ENCODE measurements at regions not wholly inside any gene's neighbourhood (a gene's known extent, or its start where the extent isn't known, plus 50 kb on each side); places are given as distances from the start of the nearest gene placed in this dataset.
"Not testable (repeated sequence)": the region's sequence is repeated elsewhere in the genome, so short reads cannot be mapped to it uniquely, and the experiment has no call there.

DNA sequence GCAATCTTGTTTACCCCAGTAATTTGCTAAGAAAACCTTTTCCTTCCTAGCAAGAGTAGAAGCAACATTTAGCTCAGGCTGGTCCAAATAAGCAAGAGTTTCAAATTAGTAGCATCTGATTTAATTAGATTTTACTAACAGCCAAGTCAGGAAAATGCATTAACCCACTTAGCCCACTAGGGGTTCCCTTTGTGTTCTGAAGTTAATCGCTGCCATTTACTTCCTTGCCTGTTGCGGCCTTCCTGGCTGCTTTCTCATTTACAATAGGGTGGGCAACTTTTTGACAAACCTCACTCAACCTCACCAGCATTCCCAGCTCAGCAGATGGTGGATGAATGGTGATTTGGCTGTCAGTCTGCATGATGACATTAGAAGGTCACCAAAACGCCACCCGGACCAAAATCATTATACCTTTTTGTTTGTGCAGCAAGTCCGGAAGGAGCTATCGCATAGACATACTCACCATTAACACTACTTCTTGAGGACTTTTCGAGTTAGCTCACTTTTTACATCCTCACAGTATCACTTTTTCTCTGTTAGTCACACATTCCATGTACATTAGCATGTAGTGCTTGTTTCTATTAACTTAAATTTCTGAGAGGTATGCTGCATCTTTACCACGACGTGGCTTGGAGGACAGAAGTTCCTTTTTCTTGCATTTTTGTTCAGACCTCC, 101.5 kb upstream of the SETBP1 start:
- Mint-ChIP-seq H3K4me1 (ENCODE audit: insufficient read depth, unreplicated experiment) (peaks cover 13% of the 10 kb centered on the region), H3K27me3 (ENCODE audit: insufficient read depth, unreplicated experiment) (no peaks in the 10 kb centered on the region), H3K36me3 (ENCODE audit: insufficient read depth, unreplicated experiment) (no peaks in the 10 kb centered on the region), H3K4me3 (ENCODE audit: unreplicated experiment) (no peak overlapping the region), H3K9me3 (ENCODE audit: unreplicated experiment) (peaks cover 5% of the 10 kb centered on the region), H3K27ac (ENCODE audit: low read depth, unreplicated experiment) (no peak overlapping the region)
- no TSS peak for BruUV-seq (replicated peaks)
- ChIA-PET CTCF (interaction anchor here (0.6 to 1.7 kb wide), 16 partner anchors 9 to 805 kb away, joined by 3 to 8 read pairs (median 4); no protein-coding TSS in a partner anchor), POLR2A (interaction anchor here (0.7 to 1.5 kb wide), 4 partner anchors 10 to 22 kb away, joined by 3 to 4 read pairs (median 3); no protein-coding TSS in a partner anchor)
- peak; percentile 53 for DNase-seq (ENCODE audit: unreplicated experiment)
- intact Hi-C loops (cut with micrococcal nuclease) = loop anchor here (1.0 to 2.0 kb wide), 3 partner anchors 100 to 633 kb away; no protein-coding TSS in a partner anchor
- TF ChIP-seq CTCF (IDR thresholded peaks at IDR 0.05; ENCODE audit: unreplicated experiment) = peak; percentile 59

DNA sequence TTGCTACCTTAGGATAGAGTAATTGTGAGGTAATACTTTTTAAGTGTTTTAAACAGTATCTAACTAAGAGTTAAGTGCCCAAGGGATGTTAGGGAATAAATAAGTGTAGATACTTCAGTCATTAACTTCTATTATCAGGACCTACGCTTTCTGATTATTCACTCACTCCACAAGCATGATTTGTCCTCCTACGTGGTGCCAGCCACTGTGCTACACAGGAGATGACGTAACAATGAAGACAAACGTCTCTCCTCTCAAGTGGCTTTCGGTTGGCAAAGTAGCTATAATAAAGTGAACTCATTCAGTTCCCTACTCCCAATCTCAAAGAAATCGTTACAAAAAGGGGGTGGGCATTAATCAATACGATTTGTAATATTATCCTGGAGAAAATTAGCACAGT, 100.9 kb upstream of the SETBP1 start:
- no peak for TF ChIP-seq CTCF (IDR thresholded peaks at IDR 0.05; ENCODE audit: unreplicated experiment)
- intact Hi-C loops (cut with micrococcal nuclease) = loop anchor here (1.0 to 2.0 kb wide), 3 partner anchors 99 to 633 kb away; no protein-coding TSS in a partner anchor
- no peaks in the 10 kb centered on the region for H3K27me3 Mint-ChIP-seq (ENCODE audit: insufficient read depth, unreplicated experiment)
- H3K9me3 Mint-ChIP-seq (ENCODE audit: unreplicated experiment) = peaks cover 11% of the 10 kb centered on the region
- H3K4me1 Mint-ChIP-seq (ENCODE audit: insufficient read depth, unreplicated experiment) = peaks cover 13% of the 10 kb centered on the region
- ChIA-PET CTCF (interaction anchor here (0.6 to 1.7 kb wide), 15 partner anchors 10 to 804 kb away, joined by 3 to 8 read pairs (median 4); no protein-coding TSS in a partner anchor), POLR2A (interaction anchor here (1.5 kb wide), 1 partner anchor 9 kb away, joined by 3 read pairs; no protein-coding TSS in a partner anchor)
- no peak for DNase-seq (ENCODE audit: unreplicated experiment)
- no TSS peak for BruUV-seq (replicated peaks)
- no peak overlapping the region for H3K27ac Mint-ChIP-seq (ENCODE audit: low read depth, unreplicated experiment)
- no peak overlapping the region for H3K4me3 Mint-ChIP-seq (ENCODE audit: unreplicated experiment)
- H3K36me3 Mint-ChIP-seq (ENCODE audit: insufficient read depth, unreplicated experiment) = no peaks in the 10 kb centered on the region

DNA sequence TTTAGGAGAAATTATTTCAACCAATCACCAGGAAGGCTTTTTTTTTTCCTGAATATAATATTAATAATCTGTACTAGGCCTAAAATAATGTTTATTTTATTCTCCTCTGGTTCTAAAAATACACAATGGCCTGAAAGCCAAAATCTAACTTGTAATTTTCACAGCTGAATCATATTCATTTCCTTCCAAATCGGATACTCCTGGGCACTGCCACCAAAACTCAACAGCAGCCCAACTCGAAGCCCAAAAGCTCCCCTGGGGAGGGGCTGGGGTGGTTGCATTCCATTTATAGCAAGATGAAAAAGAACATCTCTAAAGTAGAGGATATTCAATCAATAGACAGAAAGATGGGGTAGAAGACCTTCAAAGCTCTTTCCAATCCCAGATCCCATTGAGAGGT, 100.5 kb upstream of the SETBP1 start:
- no peaks in the 10 kb centered on the region for H3K27me3 Mint-ChIP-seq (ENCODE audit: insufficient read depth, unreplicated experiment)
- peaks cover 13% of the 10 kb centered on the region for H3K4me1 Mint-ChIP-seq (ENCODE audit: insufficient read depth, unreplicated experiment)
- no peak for DNase-seq (ENCODE audit: unreplicated experiment)
- no peak overlapping the region for H3K4me3 Mint-ChIP-seq (ENCODE audit: unreplicated experiment)
- ChIA-PET POLR2A (interaction anchor here (1.5 kb wide), 1 partner anchor 9 kb away, joined by 3 read pairs; no protein-coding TSS in a partner anchor), CTCF (interaction anchor here (0.6 to 1.7 kb wide), 7 partner anchors 10 to 803 kb away, joined by 3 to 8 read pairs (median 4); no protein-coding TSS in a partner anchor)
- peaks cover 11% of the 10 kb centered on the region for H3K9me3 Mint-ChIP-seq (ENCODE audit: unreplicated experiment)
- BruUV-seq (replicated peaks) = no TSS peak
- no peaks in the 10 kb centered on the region for H3K36me3 Mint-ChIP-seq (ENCODE audit: insufficient read depth, unreplicated experiment)
- TF ChIP-seq CTCF (IDR thresholded peaks at IDR 0.05; ENCODE audit: unreplicated experiment) = no peak
- intact Hi-C loops (cut with micrococcal nuclease) = no loop called here
- H3K27ac Mint-ChIP-seq (ENCODE audit: low read depth, unreplicated experiment) = no peak overlapping the region

DNA sequence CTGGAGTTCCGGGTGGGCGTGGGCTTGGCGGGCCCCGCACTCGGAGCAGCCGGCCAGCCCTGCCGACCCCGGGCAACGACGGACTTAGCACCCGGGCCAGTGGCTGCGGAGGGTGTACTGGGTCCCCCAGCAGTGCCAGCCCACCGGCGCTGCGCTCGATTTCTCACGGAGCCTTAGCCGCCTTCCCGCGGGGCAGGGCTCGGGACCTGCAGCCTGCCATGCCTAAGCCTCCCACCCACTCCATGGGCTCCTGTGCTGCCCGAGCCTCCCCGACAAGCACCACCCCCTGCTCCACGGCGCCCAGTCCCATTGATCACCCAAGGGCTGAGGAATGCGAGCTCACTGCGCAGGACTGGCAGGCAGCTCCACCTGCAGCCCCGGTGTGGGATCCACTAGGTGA, 99.9 kb upstream of the SETBP1 start:
- H3K27me3 Mint-ChIP-seq (ENCODE audit: insufficient read depth, unreplicated experiment); intact Hi-C loops (cut with micrococcal nuclease); DNase-seq (ENCODE audit: unreplicated experiment); H3K4me3 Mint-ChIP-seq (ENCODE audit: unreplicated experiment); H3K36me3 Mint-ChIP-seq (ENCODE audit: insufficient read depth, unreplicated experiment); POLR2A ChIA-PET; H3K27ac Mint-ChIP-seq (ENCODE audit: low read depth, unreplicated experiment); BruUV-seq (replicated peaks): not testable (repeated sequence)
- peaks cover 13% of the 10 kb centered on the region for H3K4me1 Mint-ChIP-seq (ENCODE audit: insufficient read depth, unreplicated experiment)
- H3K9me3 Mint-ChIP-seq (ENCODE audit: unreplicated experiment) = peaks cover 11% of the 10 kb centered on the region
- CTCF ChIA-PET = interaction anchor here (0.6 kb wide), 1 partner anchor 15 kb away, joined by 3 read pairs; no protein-coding TSS in a partner anchor
